IPS-NIHi7 (cell line): ENCODE measurements at regions not wholly inside any gene's neighbourhood (a gene's known extent, or its start where the extent isn't known, plus 50 kb on each side); places are given as distances from the start of the nearest gene placed in this dataset.

Experiments used
- DNase-seq: peaks from one replicate; pipeline ENCODE4 v3.0.0; 2012; ENCODE audit warnings: mixed read lengths; ENCODE audit errors: extremely low spot score

- DNase-seq, result no peak
These were observed 683.7 kb upstream of the ID4 start for GRCh38 chr6:19153270-19153980.

DNA sequence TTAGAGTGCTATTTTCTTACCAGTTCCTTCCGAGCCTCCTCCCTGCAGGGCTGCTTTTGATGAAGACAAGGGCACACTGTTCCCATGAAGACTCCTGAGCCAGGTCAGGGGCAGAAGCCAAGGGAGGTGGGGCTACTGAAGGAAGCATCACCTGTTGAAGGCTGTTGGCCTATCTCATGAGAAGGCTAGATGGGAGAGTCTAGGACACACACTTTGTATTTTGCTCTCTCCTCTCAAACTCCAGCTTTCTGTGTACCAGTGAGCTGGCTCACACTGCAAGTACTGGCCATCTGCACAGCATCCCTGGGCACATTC lies 683.2 kb upstream of the ID4 start:
- no peak for DNase-seq

DNA sequence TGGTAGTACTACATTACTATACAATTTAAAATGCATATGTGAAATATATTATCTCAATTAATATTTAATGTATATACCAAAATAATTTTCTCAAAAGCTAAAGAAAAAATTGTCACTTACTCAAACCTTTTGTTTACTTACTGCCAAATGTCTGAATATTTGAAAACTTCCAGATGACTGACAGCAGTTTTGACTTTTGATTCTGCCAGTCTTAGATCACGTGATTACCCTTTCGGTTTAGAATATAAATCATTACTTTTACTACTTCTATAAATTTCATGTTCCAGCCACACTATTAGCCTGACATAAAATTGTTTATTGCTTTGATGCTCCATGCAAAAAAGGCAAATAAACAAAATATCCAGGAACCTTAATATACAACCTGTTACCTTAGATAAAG lies 680.7 kb upstream of the ID4 start:
- no peak for DNase-seq

GRCh38 chr6:19157486-19157885 lies 679.7 kb upstream of the ID4 start:
- no peak for DNase-seq

DNA sequence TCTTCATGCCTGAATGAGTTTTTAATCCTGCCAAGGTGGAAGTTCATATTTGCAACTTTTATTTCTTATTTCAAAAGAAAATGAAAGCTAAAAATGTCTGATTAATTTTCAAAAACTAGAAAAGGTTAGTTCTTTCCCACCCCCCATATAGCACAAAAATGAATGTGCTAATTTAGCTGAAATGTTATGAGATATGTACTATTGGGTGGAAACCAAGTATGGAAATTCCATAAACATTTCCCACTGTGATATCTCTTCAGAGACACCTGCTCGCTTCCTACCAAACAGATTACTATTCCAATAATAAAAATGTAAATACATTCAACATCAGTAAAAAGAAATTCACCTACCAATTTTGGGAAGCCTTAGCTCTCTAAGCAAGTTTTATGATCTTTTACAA lies 678.6 kb upstream of the ID4 start:
- no peak for DNase-seq

DNA sequence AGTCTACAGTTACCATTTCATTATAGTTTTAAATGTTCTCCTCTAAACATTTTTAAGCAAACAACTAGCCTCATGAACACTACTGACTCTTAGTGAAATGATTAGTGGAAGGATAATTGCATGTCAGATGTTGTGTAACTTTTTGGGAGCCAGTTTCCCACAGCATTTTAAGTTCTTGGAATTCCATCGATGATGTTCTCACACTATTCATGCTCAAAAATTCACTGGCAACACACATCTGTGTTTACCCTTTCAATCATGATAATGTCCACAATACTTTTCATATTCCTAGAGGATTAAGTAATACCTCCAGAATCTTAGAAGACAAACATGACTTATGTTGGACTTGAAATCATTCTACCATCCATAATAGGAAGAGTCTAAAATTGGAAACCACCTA lies 678.1 kb upstream of the ID4 start:
- DNase-seq, result no peak

GRCh38 chr6:19159561-19159960 lies 677.6 kb upstream of the ID4 start:
- no peak for DNase-seq

DNA sequence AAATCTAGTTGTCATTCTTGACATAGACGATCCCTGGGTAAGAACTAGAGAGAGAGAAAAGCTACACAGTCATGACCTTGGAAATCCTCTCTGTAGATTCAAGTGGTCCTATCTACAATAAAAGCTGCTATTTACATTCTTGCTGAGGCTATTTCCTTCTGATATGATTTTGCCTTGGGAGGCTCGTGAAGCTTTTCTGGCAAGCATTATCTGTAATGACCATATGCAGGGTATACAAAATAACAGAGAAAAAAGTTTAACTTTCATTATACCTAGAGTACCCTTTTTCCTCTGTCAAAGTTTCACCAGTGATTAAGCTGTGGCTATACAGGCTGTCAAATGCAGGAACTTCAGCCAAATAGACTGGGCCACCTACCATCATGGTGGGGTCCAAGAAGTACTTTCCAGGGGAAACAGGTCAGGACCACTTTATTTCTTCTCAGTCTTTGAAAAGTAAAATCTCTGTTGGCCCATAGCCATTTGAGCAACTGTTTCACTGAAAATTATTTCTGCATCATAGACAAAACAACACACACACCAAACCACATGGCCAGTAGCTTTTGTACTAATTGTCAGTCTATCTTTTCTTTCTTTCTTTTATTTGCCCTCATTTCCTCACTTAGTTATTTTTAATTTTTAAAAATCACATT lies 677.0 kb upstream of the ID4 start:
- no peak for DNase-seq

- no peak for DNase-seq
These were observed 669.9 kb upstream of the ID4 start for GRCh38 chr6:19167251-19167650.

- no peak for DNase-seq
These were observed 667.8 kb upstream of the ID4 start for GRCh38 chr6:19169366-19169765.

- no peak for DNase-seq
These were observed 662.1 kb upstream of the ID4 start for GRCh38 chr6:19175023-19175422.

DNA sequence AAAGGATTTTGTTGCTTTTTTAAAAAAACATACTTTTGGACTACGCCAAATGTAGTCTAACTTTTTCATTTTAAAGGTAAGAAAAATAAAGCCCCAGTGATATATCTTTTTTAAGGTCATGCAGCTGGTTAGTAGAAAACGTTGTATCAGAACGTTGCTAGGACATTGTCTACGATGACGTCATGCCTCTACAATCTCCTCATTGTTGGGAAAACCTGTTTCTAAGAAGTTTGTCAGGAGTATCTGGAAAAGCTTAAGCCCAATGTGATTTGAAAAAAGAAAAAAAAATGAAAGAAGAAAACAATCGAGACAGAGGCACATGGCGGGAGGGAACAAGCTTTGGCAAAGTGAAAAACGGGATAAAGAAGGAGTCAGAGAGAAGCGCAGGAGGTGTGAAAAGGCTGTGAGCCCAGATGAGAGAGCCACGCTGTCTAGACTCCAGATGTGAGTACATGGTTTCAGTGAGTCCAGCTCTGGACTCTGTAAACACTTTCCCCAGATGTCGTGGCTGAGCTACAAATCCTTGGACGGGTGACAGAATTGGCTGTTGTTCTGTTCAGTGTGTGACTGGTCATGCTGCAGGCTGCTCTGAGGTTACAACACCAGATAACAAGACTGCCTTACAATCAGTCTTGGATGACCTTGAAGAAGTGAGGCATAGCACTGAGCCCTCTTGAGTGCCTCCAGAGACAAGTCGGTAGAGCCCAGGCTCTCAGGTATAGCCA lies 656.7 kb upstream of the ID4 start:
- DNase-seq, result no peak

DNA sequence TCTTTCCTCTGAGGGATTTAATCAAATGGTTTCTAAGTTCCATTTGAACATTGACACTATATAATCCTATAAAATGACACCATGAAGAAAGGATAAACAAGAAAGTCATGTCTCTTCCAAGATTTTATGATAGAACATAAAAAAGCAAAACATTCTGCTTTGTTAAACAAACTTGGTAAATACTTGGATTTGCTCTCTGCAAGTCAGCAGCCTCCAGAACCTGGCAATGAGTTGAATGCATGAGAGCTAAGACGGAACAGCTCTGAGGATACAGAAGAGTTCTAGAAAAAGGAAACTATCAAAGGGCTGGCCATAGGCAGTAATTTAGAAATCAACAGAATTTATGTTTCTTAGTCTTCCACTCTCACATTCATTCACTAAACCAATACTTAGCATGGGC lies 656.0 kb upstream of the ID4 start:
- no peak for DNase-seq

- DNase-seq, result no peak
These were observed 643.5 kb upstream of the ID4 start for GRCh38 chr6:19193624-19194023.

- DNase-seq, result no peak
These were observed 632.7 kb upstream of the ID4 start for GRCh38 chr6:19204445-19204844.

DNA sequence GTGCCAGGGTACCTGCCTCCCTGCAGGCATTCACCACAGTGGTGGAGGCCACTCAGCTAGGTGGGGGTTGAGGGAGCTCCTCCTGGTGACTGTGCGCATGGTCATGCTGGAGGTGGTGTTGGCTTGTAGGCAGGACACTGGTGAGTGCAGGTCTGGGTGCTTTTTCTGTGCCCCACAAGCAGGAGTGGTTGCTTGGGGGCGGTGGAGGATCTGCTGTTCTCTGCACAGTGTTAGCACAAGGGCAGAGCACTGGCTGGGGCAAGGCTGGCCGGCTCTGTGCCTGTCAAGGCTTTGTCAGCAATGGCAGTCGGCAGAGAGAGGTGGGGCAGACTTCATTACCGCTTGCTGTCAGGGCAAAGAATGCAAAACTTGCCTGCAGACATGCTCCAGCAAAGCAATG lies 632.1 kb upstream of the ID4 start:
- no peak for DNase-seq

DNA sequence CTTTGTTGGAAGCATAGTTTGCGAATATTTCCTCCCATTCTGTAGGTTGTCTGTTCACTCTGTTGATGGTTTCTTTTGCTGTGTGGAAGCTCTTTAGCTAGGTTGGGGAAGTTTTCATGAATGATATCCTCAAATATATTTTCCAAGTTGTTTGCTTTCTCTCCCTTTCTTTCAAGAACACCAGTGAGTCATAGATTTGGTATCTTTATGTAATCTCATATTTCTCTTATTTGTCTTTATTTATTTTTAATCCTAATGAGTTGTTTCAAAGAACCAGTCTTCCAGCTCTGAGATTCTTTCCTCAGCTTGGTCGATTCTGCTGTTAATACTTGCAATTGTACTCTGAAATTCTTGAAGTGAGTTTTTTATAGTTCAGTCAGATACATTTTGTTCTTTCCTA lies 628.0 kb upstream of the ID4 start:
- DNase-seq, result no peak

- DNase-seq, result peak; percentile 72
These were observed 626.1 kb upstream of the ID4 start for GRCh38 chr6:19210849-19211590.

- DNase-seq, result no peak
These were observed 622.9 kb upstream of the ID4 start for GRCh38 chr6:19214231-19214630.

GRCh38 chr6:19219931-19220330 lies 617.2 kb upstream of the ID4 start:
- no peak for DNase-seq

DNA sequence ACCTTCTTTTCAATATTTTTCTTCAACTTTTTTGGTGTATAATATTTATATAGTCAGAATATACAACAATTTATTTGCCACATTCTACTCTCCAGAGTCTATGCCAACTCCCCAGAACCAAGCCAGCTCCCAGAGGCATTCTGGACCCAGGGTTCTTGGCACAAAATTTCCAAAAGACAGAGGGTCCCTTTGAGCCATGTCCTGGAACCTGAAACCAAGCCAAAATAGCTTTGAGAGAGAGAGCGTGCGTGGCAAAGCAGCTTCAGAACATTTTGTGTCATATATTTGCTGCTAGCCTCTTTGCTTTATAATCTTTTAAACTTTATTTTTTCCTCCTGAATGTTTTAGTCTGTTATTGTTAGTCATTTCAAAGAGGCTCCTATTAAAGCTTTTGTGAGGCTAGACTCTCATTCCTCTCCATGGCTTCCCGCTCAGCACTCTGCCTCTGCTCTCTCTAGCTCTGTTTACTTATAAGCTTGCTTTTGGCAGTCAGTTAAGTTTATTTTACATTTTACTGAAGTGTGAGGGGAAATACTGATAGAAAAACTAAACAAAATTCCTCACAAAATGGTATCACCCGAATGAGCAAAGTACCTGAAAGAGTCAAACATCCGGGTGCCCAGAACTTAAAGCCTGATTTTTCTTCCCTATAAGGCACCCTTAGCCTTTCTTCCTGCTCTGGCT lies 605.1 kb upstream of the ID4 start:
- no peak for DNase-seq

GRCh38 chr6:19245656-19246055 lies 591.5 kb upstream of the ID4 start:
- no peak for DNase-seq
